ENCODE measurements at regions not wholly inside any gene's neighbourhood (a gene's known extent, or its start where the extent isn't known, plus 50 kb on each side); places are given as distances from the start of the nearest gene placed in this dataset.
"Not testable (repeated sequence)": the region's sequence is repeated elsewhere in the genome, so short reads cannot be mapped to it uniquely, and the experiment has no call there.

- DNase-seq = no peak
Observed at GRCh38 chr2:83229443-83229842, 1229.6 kb downstream of the SUCLG1 start.

- DNase-seq = no peak
Observed at GRCh38 chr2:83224591-83225200, 1234.4 kb downstream of the SUCLG1 start.

GRCh38 chr2:83221258-83221657, 1237.8 kb downstream of the SUCLG1 start:
- DNase-seq = no peak

GRCh38 chr2:83217854-83218253, 1241.2 kb downstream of the SUCLG1 start:
- DNase-seq = no peak

- no peak for DNase-seq
Observed at GRCh38 chr2:83196225-83196624, 1262.9 kb downstream of the SUCLG1 start.

GRCh38 chr2:83191316-83191715, 1267.8 kb downstream of the SUCLG1 start:
- DNase-seq = no peak

- no peak for DNase-seq
Observed at GRCh38 chr2:83186105-83186760, 1272.8 kb downstream of the SUCLG1 start.

- DNase-seq = not testable (repeated sequence)
Observed at GRCh38 chr2:83180862-83181530, 1278.1 kb downstream of the SUCLG1 start.

- no peak for DNase-seq
Observed at GRCh38 chr2:83176539-83176938, 1282.5 kb downstream of the SUCLG1 start.

- no peak for DNase-seq
Observed at GRCh38 chr2:83172841-83173240, 1286.2 kb downstream of the SUCLG1 start.

GRCh38 chr2:83168377-83168776, 1290.7 kb downstream of the SUCLG1 start:
- DNase-seq = no peak

- DNase-seq = no peak
Observed at GRCh38 chr2:83162421-83162820, 1296.7 kb downstream of the SUCLG1 start.

GRCh38 chr2:83160571-83160970, 1298.5 kb downstream of the SUCLG1 start:
- DNase-seq = no peak

GRCh38 chr2:83155826-83156225, 1303.3 kb downstream of the SUCLG1 start:
- DNase-seq = no peak

- DNase-seq = no peak
Observed at GRCh38 chr2:83143946-83144345, 1315.1 kb downstream of the SUCLG1 start.

GRCh38 chr2:83142934-83143333, 1316.1 kb downstream of the SUCLG1 start:
- no peak for DNase-seq

- DNase-seq = no peak
Observed at GRCh38 chr2:83115606-83116005, 1343.5 kb downstream of the SUCLG1 start.

- DNase-seq = no peak
Observed at GRCh38 chr2:83115155-83115554, 1343.9 kb downstream of the SUCLG1 start.

- DNase-seq = no peak
Observed at GRCh38 chr2:83113953-83114352, 1345.1 kb downstream of the SUCLG1 start.

- no peak for DNase-seq
Observed at GRCh38 chr2:83112858-83113257, 1346.2 kb downstream of the SUCLG1 start.

- no peak for DNase-seq
Observed at GRCh38 chr2:83109284-83109683, 1349.8 kb downstream of the SUCLG1 start.

- DNase-seq = no peak
Observed at GRCh38 chr2:83106853-83107252, 1352.2 kb downstream of the SUCLG1 start.

- DNase-seq = no peak
Observed at GRCh38 chr2:83104202-83104601, 1354.9 kb downstream of the SUCLG1 start.

GRCh38 chr2:83103613-83104012, 1355.5 kb downstream of the SUCLG1 start:
- no peak for DNase-seq
